Mammary epithelial cell (primary cell): ENCODE measurements at regions not wholly inside any gene's neighbourhood (a gene's known extent, or its start where the extent isn't known, plus 50 kb on each side); places are given as distances from the start of the nearest gene placed in this dataset.

ENCODE experiments used
- EZH2 ChIP-seq: IDR thresholded peaks from 2 replicates; pipeline ENCODE4 v1.6.1; 2012; ENCODE audit warnings: low read length, inconsistent platforms, borderline replicate concordance
- TF ChIP-seq, protein P1 (sequence below), 2 donors: IDR thresholded peaks in 1 of 2; conservative IDR thresholded peaks in 1 of 2; 2 replicates each; pipeline ENCODE4 v1.5.1; 2011 to 2012; ENCODE audit warnings: inconsistent platforms in 2 of 2, low read length in 2 of 2, mild to moderate bottlenecking in 2 of 2, control low read depth in 1 of 2, low read depth in 1 of 2; ENCODE audit not compliant: insufficient read depth in 1 of 2; ENCODE audit errors: extremely low read depth in 1 of 2

DNA sequence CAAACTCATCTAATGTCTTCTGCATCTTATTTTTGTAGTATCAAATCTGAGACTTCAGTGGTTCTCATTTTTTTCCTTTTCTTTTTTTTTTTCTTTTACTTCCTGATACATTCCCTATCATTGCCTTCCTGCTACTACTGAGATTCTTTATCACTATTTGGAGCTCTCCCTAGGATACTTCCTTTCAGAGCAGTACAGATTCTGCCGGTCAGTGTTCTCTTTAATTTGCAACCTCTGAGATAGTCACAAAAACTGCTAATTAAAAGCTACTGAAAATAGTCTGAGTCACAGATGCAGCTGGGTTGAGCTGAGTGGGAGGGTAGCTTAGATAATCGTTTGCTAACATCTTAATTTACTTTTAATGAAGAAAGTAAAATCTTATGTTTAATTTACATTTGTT, 1279.7 kb downstream of the ARAP2 start:
- no peak for TF ChIP-seq EZH2
- TF ChIP-seq, protein P1, sequence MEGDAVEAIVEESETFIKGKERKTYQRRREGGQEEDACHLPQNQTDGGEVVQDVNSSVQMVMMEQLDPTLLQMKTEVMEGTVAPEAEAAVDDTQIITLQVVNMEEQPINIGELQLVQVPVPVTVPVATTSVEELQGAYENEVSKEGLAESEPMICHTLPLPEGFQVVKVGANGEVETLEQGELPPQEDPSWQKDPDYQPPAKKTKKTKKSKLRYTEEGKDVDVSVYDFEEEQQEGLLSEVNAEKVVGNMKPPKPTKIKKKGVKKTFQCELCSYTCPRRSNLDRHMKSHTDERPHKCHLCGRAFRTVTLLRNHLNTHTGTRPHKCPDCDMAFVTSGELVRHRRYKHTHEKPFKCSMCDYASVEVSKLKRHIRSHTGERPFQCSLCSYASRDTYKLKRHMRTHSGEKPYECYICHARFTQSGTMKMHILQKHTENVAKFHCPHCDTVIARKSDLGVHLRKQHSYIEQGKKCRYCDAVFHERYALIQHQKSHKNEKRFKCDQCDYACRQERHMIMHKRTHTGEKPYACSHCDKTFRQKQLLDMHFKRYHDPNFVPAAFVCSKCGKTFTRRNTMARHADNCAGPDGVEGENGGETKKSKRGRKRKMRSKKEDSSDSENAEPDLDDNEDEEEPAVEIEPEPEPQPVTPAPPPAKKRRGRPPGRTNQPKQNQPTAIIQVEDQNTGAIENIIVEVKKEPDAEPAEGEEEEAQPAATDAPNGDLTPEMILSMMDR (conservative IDR thresholded peaks at IDR 0.05 in 1 of 2, IDR thresholded peaks at IDR 0.05 in 1 of 2; ENCODE audit: extremely low read depth in 1 of 2, insufficient read depth in 1 of 2, low read depth in 1 of 2, low read length in 2 of 2), result no peak
